ENCODE measurements at regions not wholly inside any gene's neighbourhood (a gene's known extent, or its start where the extent isn't known, plus 50 kb on each side); places are given as distances from the start of the nearest gene placed in this dataset.

GRCh38 chr21:28212061-28212460, 780.6 kb downstream of the LTN1 start:
- H3K4me3 ChIP-seq (ENCODE audit: low read depth, low read length) = no peak overlapping the region
- no peak for TF ChIP-seq CTCF (IDR thresholded peaks at IDR 0.05; ENCODE audit: borderline replicate concordance, insufficient read depth, low read depth, low read length)

- H3K4me3 ChIP-seq (ENCODE audit: low read depth, low read length) = no peak overlapping the region
- no peak for TF ChIP-seq CTCF (IDR thresholded peaks at IDR 0.05; ENCODE audit: borderline replicate concordance, insufficient read depth, low read depth, low read length)
These were observed 785.1 kb downstream of the LTN1 start for GRCh38 chr21:28207436-28208173.

DNA sequence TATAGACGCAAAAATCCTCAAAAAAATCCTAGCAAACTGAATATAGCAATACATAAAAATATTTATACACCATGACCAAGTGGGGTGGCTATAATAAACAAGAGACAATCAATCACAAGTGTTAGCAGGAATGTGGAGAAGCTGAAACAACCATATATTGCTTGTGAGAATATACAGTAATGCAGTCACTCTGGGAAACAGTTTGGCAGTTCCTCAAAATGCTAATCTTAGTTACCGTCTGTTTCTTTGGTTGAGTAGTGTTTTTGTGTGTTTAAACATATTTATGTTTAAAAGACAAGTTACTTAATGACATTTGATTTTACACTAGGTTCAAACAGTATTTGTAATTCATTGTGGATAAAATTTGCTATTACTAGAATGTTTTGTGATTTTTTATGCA, 792.0 kb downstream of the LTN1 start:
- H3K4me3 ChIP-seq (ENCODE audit: low read depth, low read length) = no peak overlapping the region
- TF ChIP-seq CTCF (IDR thresholded peaks at IDR 0.05; ENCODE audit: borderline replicate concordance, insufficient read depth, low read depth, low read length) = no peak

DNA sequence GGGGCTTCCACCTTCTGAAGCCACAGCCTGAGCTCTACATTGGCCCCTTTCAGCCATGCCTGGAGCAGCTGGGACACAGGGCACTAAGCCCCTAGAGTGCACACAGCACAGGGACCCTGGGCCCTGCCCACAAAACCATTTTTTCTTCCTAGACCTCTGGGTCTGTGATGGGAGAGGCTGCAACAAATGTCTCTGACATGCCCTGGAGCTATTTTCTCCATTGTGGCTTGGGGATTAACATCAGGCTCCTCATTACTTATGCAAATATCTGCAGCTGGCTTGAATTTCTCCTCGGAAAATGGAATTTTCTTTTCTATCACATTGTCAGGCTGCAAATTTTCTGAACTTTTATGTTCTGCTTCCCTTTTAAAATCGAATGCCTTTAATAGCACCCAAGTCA, 795.7 kb downstream of the LTN1 start:
- no peak overlapping the region for H3K4me3 ChIP-seq (ENCODE audit: low read depth, low read length)
- TF ChIP-seq CTCF (IDR thresholded peaks at IDR 0.05; ENCODE audit: borderline replicate concordance, insufficient read depth, low read depth, low read length) = no peak

DNA sequence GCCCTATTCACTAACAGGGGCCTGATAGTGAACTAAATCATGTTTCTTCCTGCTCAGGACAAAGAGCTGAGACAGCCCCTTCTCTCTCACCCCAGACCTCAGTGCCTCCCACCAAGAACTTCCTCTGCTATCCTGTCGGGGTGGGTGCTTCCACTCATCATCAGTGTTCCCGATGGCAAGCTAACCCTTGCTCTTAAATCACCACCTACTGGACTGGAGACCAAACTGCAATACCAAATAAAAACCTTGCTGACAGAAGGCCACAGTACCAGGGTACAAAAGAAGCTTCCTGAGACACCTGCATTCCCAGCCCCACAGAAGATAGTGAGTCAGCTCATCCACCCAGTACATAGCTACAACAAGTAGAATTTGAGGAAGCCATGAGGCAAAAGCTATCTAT, 799.5 kb downstream of the LTN1 start:
- no peak overlapping the region for H3K4me3 ChIP-seq (ENCODE audit: low read depth, low read length)
- no peak for TF ChIP-seq CTCF (IDR thresholded peaks at IDR 0.05; ENCODE audit: borderline replicate concordance, insufficient read depth, low read depth, low read length)

GRCh38 chr21:28186604-28187003, 806.1 kb downstream of the LTN1 start:
- TF ChIP-seq CTCF (IDR thresholded peaks at IDR 0.05; ENCODE audit: borderline replicate concordance, insufficient read depth, low read depth, low read length) = no peak
- no peak overlapping the region for H3K4me3 ChIP-seq (ENCODE audit: low read depth, low read length)

DNA sequence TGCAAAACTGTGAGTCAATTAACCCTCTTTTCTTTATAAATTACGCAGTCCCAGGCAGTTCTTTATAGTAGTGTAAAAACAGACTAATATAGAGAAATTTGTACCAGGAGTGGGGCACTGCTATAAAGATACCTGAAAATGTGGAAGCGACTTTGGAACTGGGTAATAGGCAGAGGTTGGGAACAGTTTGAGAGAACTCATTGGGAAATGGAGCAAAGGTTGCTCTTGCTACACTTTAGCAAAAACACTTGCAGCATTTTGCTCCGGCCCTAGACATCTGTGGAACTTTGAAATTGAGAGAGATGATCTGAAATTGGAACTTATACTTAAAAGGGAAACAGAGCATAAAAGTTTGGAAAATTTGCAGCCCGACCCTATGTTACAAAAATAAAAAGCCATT, 810.9 kb downstream of the LTN1 start:
- no peak for TF ChIP-seq CTCF (IDR thresholded peaks at IDR 0.05; ENCODE audit: borderline replicate concordance, insufficient read depth, low read depth, low read length)
- H3K4me3 ChIP-seq (ENCODE audit: low read depth, low read length) = no peak overlapping the region
